Right lobe of liver (tissue), 4 donors: ENCODE measurements at regions not wholly inside any gene's neighbourhood (a gene's known extent, or its start where the extent isn't known, plus 50 kb on each side); places are given as distances from the start of the nearest gene placed in this dataset.

ENCODE experiments used
- POLR2A ChIP-seq: fragments of 450-650 bp; IDR thresholded peaks from one replicate; pipeline ENCODE4 v1.6.1; 2017; ENCODE audit warnings: antibody characterized with exemption, mild to moderate bottlenecking
- TF ChIP-seq, protein P1 (sequence below), 4 donors: fragments of 200-600 bp in 3 of 4; fragments of 450-650 bp in 1 of 4; IDR thresholded peaks; one replicate each; pipeline versions ENCODE4 v1.5.1 to v1.8.0; 2016 to 2022; ENCODE audit warnings: antibody characterized with exemption in 4 of 4, mild to moderate bottlenecking in 2 of 4
- donor health status: DM: no; HTN: no; CAD: no.
- donor health status: DM: no; HTN: no; CAD: no.
- donor health status: DM: no; HTN: yes; CAD: no.

GRCh38 chrY:12546746-12547420 lies 154.1 kb upstream of the USP9Y start:
- no peak for TF ChIP-seq POLR2A
- TF ChIP-seq, protein P1, sequence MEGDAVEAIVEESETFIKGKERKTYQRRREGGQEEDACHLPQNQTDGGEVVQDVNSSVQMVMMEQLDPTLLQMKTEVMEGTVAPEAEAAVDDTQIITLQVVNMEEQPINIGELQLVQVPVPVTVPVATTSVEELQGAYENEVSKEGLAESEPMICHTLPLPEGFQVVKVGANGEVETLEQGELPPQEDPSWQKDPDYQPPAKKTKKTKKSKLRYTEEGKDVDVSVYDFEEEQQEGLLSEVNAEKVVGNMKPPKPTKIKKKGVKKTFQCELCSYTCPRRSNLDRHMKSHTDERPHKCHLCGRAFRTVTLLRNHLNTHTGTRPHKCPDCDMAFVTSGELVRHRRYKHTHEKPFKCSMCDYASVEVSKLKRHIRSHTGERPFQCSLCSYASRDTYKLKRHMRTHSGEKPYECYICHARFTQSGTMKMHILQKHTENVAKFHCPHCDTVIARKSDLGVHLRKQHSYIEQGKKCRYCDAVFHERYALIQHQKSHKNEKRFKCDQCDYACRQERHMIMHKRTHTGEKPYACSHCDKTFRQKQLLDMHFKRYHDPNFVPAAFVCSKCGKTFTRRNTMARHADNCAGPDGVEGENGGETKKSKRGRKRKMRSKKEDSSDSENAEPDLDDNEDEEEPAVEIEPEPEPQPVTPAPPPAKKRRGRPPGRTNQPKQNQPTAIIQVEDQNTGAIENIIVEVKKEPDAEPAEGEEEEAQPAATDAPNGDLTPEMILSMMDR (IDR thresholded peaks at IDR 0.05) = no peak
